IPS-18a (cell line): ENCODE measurements at regions not wholly inside any gene's neighbourhood (a gene's known extent, or its start where the extent isn't known, plus 50 kb on each side); places are given as distances from the start of the nearest gene placed in this dataset.
"Not testable (repeated sequence)": the region's sequence is repeated elsewhere in the genome, so short reads cannot be mapped to it uniquely, and the experiment has no call there.

Source experiments
- H3K27ac ChIP-seq: one replicate; pipeline ENCODE4 v1.5.1; 2013; ENCODE audit warnings: low read length
- H3K27me3 ChIP-seq: one replicate; pipeline ENCODE4 v1.6.1; 2013; ENCODE audit warnings: mild to moderate bottlenecking, low read length; ENCODE audit not compliant: control insufficient read depth, insufficient read depth
- H3K36me3 ChIP-seq: one replicate; pipeline ENCODE4 v1.6.1; 2013; ENCODE audit warnings: low read depth, low read length; ENCODE audit not compliant: control insufficient read depth
- H3K4me1 ChIP-seq: one replicate; pipeline ENCODE4 v1.6.1; 2013; ENCODE audit warnings: low read depth, low read length; ENCODE audit not compliant: control insufficient read depth
- H3K4me3 ChIP-seq: one replicate; pipeline ENCODE4 v1.5.1; 2013; ENCODE audit warnings: low read length
- H3K9ac ChIP-seq: one replicate; pipeline ENCODE4 v1.6.1; 2013; ENCODE audit warnings: mild to moderate bottlenecking, low read length, moderate library complexity
- H3K9me3 ChIP-seq: one replicate; pipeline ENCODE4 v1.6.1; 2013; ENCODE audit warnings: low read depth, low read length; ENCODE audit not compliant: control insufficient read depth

DNA sequence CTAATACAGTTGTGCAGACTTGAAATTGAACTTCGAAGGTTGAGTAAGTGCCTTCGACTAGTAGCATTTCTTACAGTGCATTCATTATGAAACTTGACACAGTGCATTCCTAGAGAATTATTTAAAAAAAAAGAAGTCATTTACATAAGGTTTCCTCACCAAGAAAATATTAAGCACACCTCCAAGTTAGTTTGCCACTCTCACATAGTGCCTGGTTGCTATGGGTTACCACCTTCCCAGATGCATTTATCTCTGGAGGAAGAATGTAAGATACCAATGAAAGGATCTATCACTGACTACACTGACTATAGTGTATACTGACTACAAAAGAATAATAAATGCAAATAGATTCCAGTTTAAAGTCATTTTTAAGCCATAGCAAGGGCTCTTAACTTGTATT is 311.9 kb upstream of the RASGEF1B start:
- no peaks in the 10 kb centered on the region for H3K27me3 ChIP-seq
- no peaks in the 10 kb centered on the region for H3K9me3 ChIP-seq
- H3K4me3 ChIP-seq: no peak overlapping the region
- H3K9ac ChIP-seq: no peak overlapping the region
- no peaks in the 10 kb centered on the region for H3K36me3 ChIP-seq
- H3K4me1 ChIP-seq: no peaks in the 10 kb centered on the region
- H3K27ac ChIP-seq: no peak overlapping the region

DNA sequence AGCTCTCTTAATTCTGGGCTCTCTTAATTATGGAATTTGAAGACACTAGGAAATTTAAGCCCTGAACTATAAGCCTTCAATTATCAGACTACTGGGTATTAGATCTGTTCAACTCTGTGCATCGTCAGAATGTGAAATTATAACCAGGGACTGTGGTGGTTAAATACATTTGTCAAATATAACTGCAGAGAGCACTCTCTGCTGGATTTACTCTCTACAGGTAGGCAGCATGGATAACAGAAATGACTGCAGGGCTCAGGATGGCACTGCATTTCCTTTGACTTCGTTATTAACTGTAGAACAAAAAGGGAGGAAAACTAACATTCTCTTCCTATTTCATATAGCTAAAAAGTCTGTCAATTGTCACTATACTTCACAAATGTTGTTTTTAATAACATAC is 310.1 kb upstream of the RASGEF1B start:
- no peak overlapping the region for H3K4me3 ChIP-seq
- no peak overlapping the region for H3K9ac ChIP-seq
- no peaks in the 10 kb centered on the region for H3K4me1 ChIP-seq
- H3K36me3 ChIP-seq: no peaks in the 10 kb centered on the region
- no peaks in the 10 kb centered on the region for H3K9me3 ChIP-seq
- no peak overlapping the region for H3K27ac ChIP-seq
- no peaks in the 10 kb centered on the region for H3K27me3 ChIP-seq

- not testable (repeated sequence) for H3K9ac ChIP-seq, H3K36me3 ChIP-seq, H3K4me1 ChIP-seq, H3K27me3 ChIP-seq, H3K27ac ChIP-seq, H3K4me3 ChIP-seq, H3K9me3 ChIP-seq
These were observed 306.0 kb upstream of the RASGEF1B start for GRCh38 chr4:81777718-81778117.

- H3K36me3 ChIP-seq: no peaks in the 10 kb centered on the region
- H3K27me3 ChIP-seq: no peaks in the 10 kb centered on the region
- no peaks in the 10 kb centered on the region for H3K4me1 ChIP-seq
- no peak overlapping the region for H3K27ac ChIP-seq
- no peaks in the 10 kb centered on the region for H3K9me3 ChIP-seq
- H3K4me3 ChIP-seq: no peak overlapping the region
- H3K9ac ChIP-seq: no peak overlapping the region
These were observed 305.1 kb upstream of the RASGEF1B start for GRCh38 chr4:81776794-81777193.

GRCh38 chr4:81773557-81773956 is 301.9 kb upstream of the RASGEF1B start:
- H3K27me3 ChIP-seq: no peaks in the 10 kb centered on the region
- no peaks in the 10 kb centered on the region for H3K9me3 ChIP-seq
- H3K36me3 ChIP-seq: no peaks in the 10 kb centered on the region
- no peak overlapping the region for H3K4me3 ChIP-seq
- H3K4me1 ChIP-seq: no peaks in the 10 kb centered on the region
- no peak overlapping the region for H3K9ac ChIP-seq
- H3K27ac ChIP-seq: no peak overlapping the region

GRCh38 chr4:81771721-81772120 is 300.0 kb upstream of the RASGEF1B start:
- Histone ChIP-seq H3K4me1 (no peaks in the 10 kb centered on the region), H3K27me3 (no peaks in the 10 kb centered on the region), H3K9ac (no peak overlapping the region), H3K4me3 (no peak overlapping the region), H3K27ac (no peak overlapping the region), H3K9me3 (no peaks in the 10 kb centered on the region), H3K36me3 (no peaks in the 10 kb centered on the region)

DNA sequence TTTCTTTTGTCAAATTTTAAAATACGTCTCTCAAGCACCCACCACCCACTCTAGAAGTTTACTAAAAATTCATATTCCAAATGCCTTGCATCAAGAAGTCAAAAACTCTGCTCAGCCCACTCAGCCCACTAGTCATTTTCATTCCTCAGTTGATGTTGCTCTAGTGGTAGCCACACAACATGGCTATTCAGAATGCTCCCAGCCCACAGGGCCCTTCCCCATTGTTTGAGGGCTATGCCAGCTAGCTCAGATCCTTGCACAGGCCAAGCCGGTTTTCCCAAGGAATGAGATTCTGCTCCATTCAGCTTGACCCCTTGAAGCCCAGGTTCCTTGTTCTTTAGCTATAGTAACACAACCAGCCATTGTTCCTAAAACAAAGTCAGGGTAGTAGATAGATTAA is 297.5 kb upstream of the RASGEF1B start:
- Histone ChIP-seq H3K36me3 (no peaks in the 10 kb centered on the region), H3K27ac (no peak overlapping the region), H3K4me1 (no peaks in the 10 kb centered on the region), H3K27me3 (no peaks in the 10 kb centered on the region), H3K4me3 (no peak overlapping the region), H3K9me3 (no peaks in the 10 kb centered on the region), H3K9ac (no peak overlapping the region)

GRCh38 chr4:81758574-81759264 is 287.0 kb upstream of the RASGEF1B start:
- Histone ChIP-seq H3K27ac (no peak overlapping the region), H3K4me3 (no peak overlapping the region), H3K9me3 (no peaks in the 10 kb centered on the region), H3K4me1 (no peaks in the 10 kb centered on the region), H3K36me3 (no peaks in the 10 kb centered on the region), H3K27me3 (no peaks in the 10 kb centered on the region), H3K9ac (no peak overlapping the region)

- Histone ChIP-seq H3K36me3 (no peaks in the 10 kb centered on the region), H3K4me1 (no peaks in the 10 kb centered on the region), H3K4me3 (no peak overlapping the region), H3K27me3 (no peaks in the 10 kb centered on the region), H3K27ac (no peak overlapping the region), H3K9me3 (no peaks in the 10 kb centered on the region), H3K9ac (no peak overlapping the region)
These were observed 286.0 kb upstream of the RASGEF1B start for GRCh38 chr4:81757691-81758090.

DNA sequence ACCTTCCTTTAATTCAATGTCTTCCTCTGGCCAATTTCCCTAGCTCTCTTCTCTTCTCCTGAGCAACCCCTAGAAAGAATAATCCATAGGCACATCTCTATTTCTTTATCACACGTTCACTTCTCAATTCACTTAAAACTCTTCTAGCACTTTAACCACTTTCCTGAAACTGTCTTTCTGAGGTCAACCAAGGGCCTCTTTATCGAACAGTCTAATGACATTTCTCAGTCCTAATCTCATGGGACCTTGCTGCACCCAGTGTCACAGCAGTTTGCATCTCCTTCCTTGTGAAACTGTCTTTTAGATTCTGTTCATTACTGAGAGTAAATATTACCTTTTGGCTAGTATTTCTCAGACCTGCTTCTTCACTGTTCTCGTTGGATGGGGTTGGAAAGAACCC is 285.3 kb upstream of the RASGEF1B start:
- Histone ChIP-seq H3K4me3 (no peak overlapping the region), H3K27me3 (no peaks in the 10 kb centered on the region), H3K9me3 (no peaks in the 10 kb centered on the region), H3K9ac (no peak overlapping the region), H3K36me3 (no peaks in the 10 kb centered on the region), H3K4me1 (no peaks in the 10 kb centered on the region), H3K27ac (no peak overlapping the region)

GRCh38 chr4:81756042-81756441 is 284.3 kb upstream of the RASGEF1B start:
- Histone ChIP-seq H3K36me3 (no peaks in the 10 kb centered on the region), H3K27ac (no peak overlapping the region), H3K27me3 (no peaks in the 10 kb centered on the region), H3K9me3 (no peaks in the 10 kb centered on the region), H3K4me1 (no peaks in the 10 kb centered on the region), H3K4me3 (no peak overlapping the region), H3K9ac (no peak overlapping the region)

DNA sequence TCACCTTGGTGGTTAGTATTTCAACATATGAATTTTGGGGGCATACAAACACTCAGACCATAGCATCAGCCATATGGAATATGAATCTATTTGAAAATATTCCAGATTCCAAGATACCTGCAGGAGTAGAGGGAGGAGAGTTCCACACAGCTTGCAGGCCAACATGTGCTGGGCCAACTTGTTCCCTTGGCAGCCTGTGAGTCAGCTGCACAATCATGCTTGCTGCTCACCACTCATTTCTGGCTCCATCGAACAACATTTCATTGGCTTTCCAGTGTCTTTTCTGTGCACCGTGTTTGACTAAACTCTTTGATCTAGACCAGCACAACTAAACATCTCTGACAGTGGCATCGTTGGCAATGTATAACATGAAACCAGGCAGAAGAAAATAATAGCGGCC is 282.5 kb upstream of the RASGEF1B start:
- Histone ChIP-seq H3K9ac (no peak overlapping the region), H3K9me3 (no peaks in the 10 kb centered on the region), H3K4me3 (no peak overlapping the region), H3K27me3 (no peaks in the 10 kb centered on the region), H3K27ac (no peak overlapping the region), H3K4me1 (no peaks in the 10 kb centered on the region), H3K36me3 (no peaks in the 10 kb centered on the region)
